ENCODE measurements at regions not wholly inside any gene's neighbourhood (a gene's known extent, or its start where the extent isn't known, plus 50 kb on each side); places are given as distances from the start of the nearest gene placed in this dataset.

GRCh38 chr13:112010714-112011113 lies 56.2 kb upstream of the SOX1 start:
- no peaks in the 10 kb centered on the region for H3K27me3 ChIP-seq (replicated peaks in 1 of 4; ENCODE audit: control extremely low read depth in 1 of 4, control insufficient read depth in 3 of 4, insufficient read depth in 4 of 4, low read length in 3 of 4)
- Mint-ChIP-seq H3K27ac (no peak overlapping the region), H3K4me1 (no peaks in the 10 kb centered on the region), H3K27me3 (peaks cover 7% of the 10 kb centered on the region), H3K4me3 (no peak overlapping the region), H3K9me3 (ENCODE audit: insufficient read depth) (peaks cover 8% of the 10 kb centered on the region)
- intact Hi-C loops (cut with micrococcal nuclease), result no loop called here
- no peaks in the 10 kb centered on the region for H3K79me2 ChIP-seq (ENCODE audit: control insufficient read depth, insufficient read depth, low read length)
- 85% methylated on average over 9 of the region's 9 CpGs for WGBS (ENCODE audit: insufficient coverage)
- H3K36me3 ChIP-seq (replicated peaks in 1 of 2; ENCODE audit: control extremely low read depth in 1 of 2, control insufficient read depth in 1 of 2, extremely low read depth in 1 of 2, insufficient read depth in 2 of 2, low read length in 1 of 2), result no peaks in the 10 kb centered on the region
- ATAC-seq (ENCODE audit: low read depth), result no peak
- ChIA-PET CTCF (no interaction called here), POLR2A (no interaction called here)
- H3K9me3 ChIP-seq (ENCODE audit: control extremely low read depth in 1 of 3, control insufficient read depth in 2 of 3, insufficient read depth in 1 of 3, low read length in 2 of 3), result peaks cover 0 to 32% (median 0%) of the 10 kb centered on the region in 3 donors
- H3K4me3 ChIP-seq (ENCODE audit: control extremely low read depth in 1 of 5, extremely low read depth in 1 of 5, insufficient read depth in 1 of 5, low read depth in 2 of 5, low read length in 4 of 5), result no peak overlapping the region
- H3K27ac ChIP-seq (ENCODE audit: low read length in 2 of 2), result no peak overlapping the region
- H3K9ac ChIP-seq (ENCODE audit: low read length), result no peak overlapping the region
- no peak for TF ChIP-seq CTCF (IDR thresholded peaks at IDR 0.05)
- no peak for TF ChIP-seq EZH2 (IDR thresholded peaks at IDR 0.05; ENCODE audit: borderline replicate concordance, insufficient read depth, low read depth, low read length, poor library complexity, severe bottlenecking)
- no peaks in the 10 kb centered on the region for H4K20me1 ChIP-seq (ENCODE audit: control insufficient read depth, insufficient read depth, low read length, poor library complexity, severe bottlenecking)
- no peak overlapping the region for H3K4me2 ChIP-seq (replicated peaks; ENCODE audit: low read depth, low read length, poor library complexity, severe bottlenecking)
- H2AFZ ChIP-seq (ENCODE audit: insufficient read depth, low read depth, low read length, poor library complexity, severe bottlenecking), result no peak overlapping the region
- no peaks in the 10 kb centered on the region for H3K4me1 ChIP-seq (ENCODE audit: control insufficient read depth in 2 of 2, insufficient read depth in 2 of 2, low read length in 2 of 2)
- DNase-seq, result no peak

DNA sequence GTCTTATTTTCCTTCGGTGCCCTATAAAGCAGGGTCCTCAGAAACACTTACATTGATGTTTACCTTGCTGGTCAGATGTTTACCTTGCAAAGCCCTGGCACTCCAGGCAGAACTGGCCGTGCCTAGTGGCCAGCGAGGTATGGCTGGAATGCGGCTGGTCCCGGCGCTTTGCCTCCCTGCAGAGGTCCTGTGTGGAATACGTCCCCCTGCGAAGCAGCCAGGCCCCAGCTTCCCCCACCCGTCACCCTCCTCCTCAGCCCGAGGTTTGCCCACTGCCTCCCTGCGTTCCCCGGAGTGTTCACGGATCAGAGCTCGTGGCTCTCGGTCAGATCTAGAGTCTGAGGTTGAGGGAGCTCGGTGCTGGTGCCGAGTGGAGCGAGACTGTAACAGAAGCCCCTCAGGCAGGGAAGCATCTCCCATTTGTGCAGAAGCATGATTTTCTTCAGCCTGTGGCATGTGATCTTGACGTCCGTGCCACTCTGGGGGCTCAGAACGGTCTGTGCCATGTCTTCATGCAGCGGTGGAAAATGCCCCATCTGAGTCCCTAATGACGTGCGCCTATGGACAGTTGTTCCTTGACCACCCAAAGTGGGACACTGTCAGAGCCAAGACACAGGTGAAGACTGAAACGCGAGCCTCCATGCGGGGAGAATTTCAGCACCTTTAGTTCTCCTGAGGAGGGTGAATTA lies 54.8 kb upstream of the SOX1 start:
- DNase-seq (no peak), ATAC-seq (ENCODE audit: low read depth) (no peak)
- Histone ChIP-seq H3K4me1 (ENCODE audit: control insufficient read depth in 2 of 2, insufficient read depth in 2 of 2, low read length in 2 of 2) (no peaks in the 10 kb centered on the region), H3K4me2 (replicated peaks; ENCODE audit: low read depth, low read length, poor library complexity, severe bottlenecking) (no peak overlapping the region), H3K4me3 (ENCODE audit: control extremely low read depth in 1 of 5, extremely low read depth in 1 of 5, insufficient read depth in 1 of 5, low read depth in 2 of 5, low read length in 4 of 5) (no peak overlapping the region), H4K20me1 (ENCODE audit: control insufficient read depth, insufficient read depth, low read length, poor library complexity, severe bottlenecking) (no peaks in the 10 kb centered on the region), H3K9me3 (ENCODE audit: control extremely low read depth in 1 of 3, control insufficient read depth in 2 of 3, insufficient read depth in 1 of 3, low read length in 2 of 3) (peaks cover 0 to 32% (median 0%) of the 10 kb centered on the region in 3 donors), H2AFZ (ENCODE audit: insufficient read depth, low read depth, low read length, poor library complexity, severe bottlenecking) (no peak overlapping the region), H3K79me2 (ENCODE audit: control insufficient read depth, insufficient read depth, low read length) (no peaks in the 10 kb centered on the region), H3K27me3 (replicated peaks in 1 of 4; ENCODE audit: control extremely low read depth in 1 of 4, control insufficient read depth in 3 of 4, insufficient read depth in 4 of 4, low read length in 3 of 4) (no peaks in the 10 kb centered on the region), H3K27ac (ENCODE audit: low read length in 2 of 2) (no peak overlapping the region), H3K36me3 (replicated peaks in 1 of 2; ENCODE audit: control extremely low read depth in 1 of 2, control insufficient read depth in 1 of 2, extremely low read depth in 1 of 2, insufficient read depth in 2 of 2, low read length in 1 of 2) (no peaks in the 10 kb centered on the region), H3K9ac (ENCODE audit: low read length) (no peak overlapping the region)
- H3K9me3 Mint-ChIP-seq (ENCODE audit: insufficient read depth), result peaks cover 2% of the 10 kb centered on the region
- no peaks in the 10 kb centered on the region for H3K4me1 Mint-ChIP-seq
- WGBS (ENCODE audit: insufficient coverage), result 86% methylated on average over 24 of the region's 27 CpGs
- no peak overlapping the region for H3K4me3 Mint-ChIP-seq
- intact Hi-C loops (cut with micrococcal nuclease), result no loop called here
- TF ChIP-seq EZH2 (IDR thresholded peaks at IDR 0.05; ENCODE audit: borderline replicate concordance, insufficient read depth, low read depth, low read length, poor library complexity, severe bottlenecking), result no peak
- H3K27me3 Mint-ChIP-seq, result no peaks in the 10 kb centered on the region
- H3K27ac Mint-ChIP-seq, result no peak overlapping the region
- CTCF ChIA-PET, result no interaction called here
- POLR2A ChIA-PET, result no interaction called here

All from B cell (primary cell).